HepG2 (cell line): ENCODE measurements at regions not wholly inside any gene's neighbourhood (a gene's known extent, or its start where the extent isn't known, plus 50 kb on each side); places are given as distances from the start of the nearest gene placed in this dataset.

Experiments
- ATAC-seq: fragments of 200-7000 bp; cut with Tn5 transposase; 3 replicates; pipeline ENCODE4 v1.9.1; 2020; ENCODE audit warnings: mild to moderate bottlenecking, moderate library complexity
- BruUV-seq: library from RNA; stranded (reverse); fragments of 400-500 nt; replicated peaks from 2 replicates; lab custom pipeline; 2021; lab: Mats Ljungman, UMichigan
- CTCF ChIA-PET: fragments of 300-600 bp; formaldehyde crosslinking; extraction: SDS; loops from one replicate; lab custom pipeline; 2021; ENCODE audit warnings: low total read pairs, inconsistent platforms, low intra/inter-chr PET ratio; lab: Yijun Ruan, JAX
- POLR2A ChIA-PET: fragments of 350-600 bp; sonication (Branson Sonifier 250); formaldehyde crosslinking; loops from one replicate; lab custom pipeline; 2020; ENCODE audit warnings: antibody characterized with exemption, inconsistent platforms; lab: Yijun Ruan, JAX
- DNase-seq: peaks from one replicate; pipeline ENCODE4 v3.0.0-alpha.2; 2015; ENCODE audit warnings: low spot score
- FAIRE-seq: peaks from 3 replicates; lab custom pipeline; 2011; peaks lifted over from hg19 to GRCh38; lab: Jason Lieb, UNC
- H2AFZ ChIP-seq: one replicate; pipeline ENCODE4 v1.6.1; 2011; ENCODE audit warnings: low read length, inconsistent platforms
- H3K27ac ChIP-seq: fragments of 300-600 bp; 3 replicates; pipeline ENCODE4 v1.8.0; 2011; ENCODE audit warnings: mixed run types, mild to moderate bottlenecking, mixed read lengths, low read length, inconsistent platforms; ENCODE audit not compliant: insufficient read depth; ENCODE audit errors: extremely low read length
- H3K27me3 ChIP-seq, 2 experiments: fragments of 200-600 bp in 1 of 2; 2 replicates in 1 of 2; 3 replicates in 1 of 2; pipeline versions ENCODE4 v1.6.0 to v1.8.0; 2011; ENCODE audit warnings: low read length in 2 of 2, mild to moderate bottlenecking in 2 of 2, moderate library complexity in 2 of 2, inconsistent platforms in 1 of 2; ENCODE audit not compliant: insufficient read depth in 2 of 2, control insufficient read depth in 1 of 2
- H3K36me3 ChIP-seq, 2 experiments: fragments of 200-600 bp in 1 of 2; replicated peaks in 1 of 2; 2 replicates in 1 of 2; 3 replicates in 1 of 2; pipeline versions ENCODE4 v1.5.1 to v1.8.0; 2011; ENCODE audit warnings: low read length in 2 of 2, inconsistent platforms in 1 of 2; ENCODE audit not compliant: insufficient read depth in 2 of 2, control insufficient read depth in 1 of 2
- H3K4me1 ChIP-seq: 2 replicates; pipeline ENCODE4 v1.5.1; 2012; ENCODE audit warnings: low read length, inconsistent platforms; ENCODE audit not compliant: insufficient read depth
- H3K4me2 ChIP-seq: 2 replicates; pipeline ENCODE4 v1.6.0; 2011; ENCODE audit warnings: low read depth, low read length, inconsistent platforms
- H3K4me3 ChIP-seq, 3 experiments: fragments of 200-600 bp in 1 of 3; sonication (generic), shearing (Covaris generic) in 1 of 3; replicated peaks in 1 of 3; 2 replicates each; pipeline ENCODE4 v1.5.1; 2011 to 2016; ENCODE audit warnings: low read length in 3 of 3, inconsistent platforms in 2 of 3, low read depth in 2 of 3, mild to moderate bottlenecking in 2 of 3, control low read depth in 1 of 3, mixed read lengths in 1 of 3; ENCODE audit not compliant: insufficient read depth in 1 of 3
- H3K79me2 ChIP-seq: one replicate; pipeline ENCODE4 v1.6.1; 2011; ENCODE audit warnings: low read length, inconsistent platforms; ENCODE audit not compliant: insufficient read depth
- H3K9ac ChIP-seq: 2 replicates; pipeline ENCODE4 v1.6.0; 2011; ENCODE audit warnings: mild to moderate bottlenecking, low read depth, low read length, inconsistent platforms; ENCODE audit not compliant: insufficient read depth
- H3K9me3 ChIP-seq: 2 replicates; pipeline ENCODE4 v1.5.1; 2012; ENCODE audit warnings: mild to moderate bottlenecking, low read length
- H4K20me1 ChIP-seq: 2 replicates; pipeline ENCODE4 v1.6.0; 2011; ENCODE audit warnings: inconsistent platforms, mild to moderate bottlenecking, low read length, moderate library complexity; ENCODE audit not compliant: insufficient read depth
- FUBP1 ChIP-seq: sonication (generic); formaldehyde crosslinking; IDR thresholded peaks from 2 replicates; pipeline ENCODE4 v1.5.1; 2020; ENCODE audit warnings: missing genetic modification reagents, mild to moderate bottlenecking, borderline replicate concordance
- ISL2 ChIP-seq: sonication (generic); formaldehyde crosslinking; IDR thresholded peaks from 2 replicates; pipeline ENCODE4 v1.5.0; 2020; ENCODE audit warnings: missing genetic modification reagents
- PATZ1 ChIP-seq: sonication (generic); formaldehyde crosslinking; IDR thresholded peaks from 2 replicates; pipeline ENCODE4 v1.4.0; 2020; ENCODE audit warnings: missing genetic modification reagents
- ZNF550 ChIP-seq: sonication (generic); formaldehyde crosslinking; IDR thresholded peaks from 2 replicates; pipeline ENCODE4 v1.4.0; 2020; ENCODE audit warnings: mild to moderate bottlenecking, missing genetic modification reagents, borderline replicate concordance
- ZNF782 ChIP-seq: sonication (generic); formaldehyde crosslinking; IDR thresholded peaks from 2 replicates; pipeline ENCODE4 v1.4.0; 2020; ENCODE audit warnings: missing genetic modification reagents, mild to moderate bottlenecking, borderline replicate concordance
- WGBS: methylation state at CpG from one replicate; pipeline ENCODE4 v1.1.6; 2017; ENCODE audit warnings: low lambda C conversion rate; 5-methylcytosine and 5-hydroxymethylcytosine counted together
- in situ Hi-C: cut with HindIII; loops from 2 replicates; pipeline ENCODE4 v1.10.0; 2017; ENCODE audit warnings: low pct_unique_long_range_greater_than_20kb; ENCODE audit not compliant: extremely low pct_ligation_motif_present
- intact Hi-C: fragments of 100-400 bp; cut with micrococcal nuclease; formaldehyde crosslinking; loops from one replicate; pipeline ENCODE4 v1.10.0; 2022; ENCODE audit not compliant: unreplicated experiment

- ChIA-PET CTCF (no interaction called here), POLR2A (no interaction called here)
- 6% methylated on average over 2 of the region's 4 CpGs for WGBS
These were observed 187.5 kb upstream of the ZC3H12A start for GRCh38 chr1:37286881-37287280.

More at GRCh38 chr1:37286881-37287280, 187.5 kb upstream of the ZC3H12A start:
- intact Hi-C loops: no loop called here
- Histone ChIP-seq H3K27me3 (peaks cover 0 to 9% of the 10 kb centered on the region in 2 experiments; a peak in 2 of 5 replicates), H3K4me3 (no peak overlapping the region), H3K27ac (no peak overlapping the region), H3K4me2 (no peak overlapping the region), H3K36me3 (no peaks in the 10 kb centered on the region), H3K79me2 (no peaks in the 10 kb centered on the region), H4K20me1 (no peaks in the 10 kb centered on the region), H3K4me1 (no peaks in the 10 kb centered on the region), H3K9me3 (no peaks in the 10 kb centered on the region), H2AFZ (no peak overlapping the region), H3K9ac (no peak overlapping the region)
- no peak for FAIRE-seq
- no peak for TF ChIP-seq ISL2 (CRISPR knock-in tag)
- no peak for TF ChIP-seq ZNF782 (CRISPR knock-in tag)
- no peak for TF ChIP-seq PATZ1 (CRISPR knock-in tag)
- TF ChIP-seq ZNF550 (CRISPR knock-in tag): no peak
- TF ChIP-seq FUBP1 (CRISPR knock-in tag): no peak
- ATAC-seq: no peak
- BruUV-seq: no TSS peak
- no peak for DNase-seq
- in situ Hi-C loops: no loop called here
